Gastroesophageal sphincter (tissue), 4 donors: ENCODE measurements at regions not wholly inside any gene's neighbourhood (a gene's known extent, or its start where the extent isn't known, plus 50 kb on each side); places are given as distances from the start of the nearest gene placed in this dataset.
"Not testable (repeated sequence)": the region's sequence is repeated elsewhere in the genome, so short reads cannot be mapped to it uniquely, and the experiment has no call there.

Source experiments
- ATAC-seq: fragments of 150-250 bp; one replicate; pipeline ENCODE4 v1.9.1; 2016; ENCODE audit warnings: mild to moderate bottlenecking, moderate library complexity
- H3K27ac ChIP-seq, 4 donors: fragments of 200-600 bp; sonication (generic) in 3 of 4; 1 replicate in 3 of 4; 2 replicates in 1 of 4; pipeline ENCODE4 v1.5.1; 2016 to 2019
- H3K27me3 ChIP-seq: fragments of 200-600 bp; sonication (generic); one replicate; pipeline ENCODE4 v1.5.1; 2019
- H3K36me3 ChIP-seq, 2 donors: fragments of 200-600 bp; sonication (generic); one replicate each; pipeline ENCODE4 v1.5.1; 2019; ENCODE audit warnings: control low read depth in 1 of 2
- H3K4me1 ChIP-seq, 3 donors: fragments of 200-600 bp; sonication (generic); 1 replicate in 2 of 3; 2 replicates in 1 of 3; pipeline ENCODE4 v1.5.1; 2016 to 2019; ENCODE audit warnings: control low read depth in 2 of 3
- H3K4me3 ChIP-seq, 2 donors: fragments of 200-600 bp; sonication (generic); one replicate each; pipeline ENCODE4 v1.5.1; 2019; ENCODE audit warnings: mild to moderate bottlenecking in 1 of 2, moderate library complexity in 1 of 2
- H3K9me3 ChIP-seq, 3 donors: fragments of 200-600 bp; sonication (generic); one replicate each; pipeline ENCODE4 v1.5.1; 2017 to 2019; ENCODE audit warnings: control low read depth in 2 of 3
- CTCF ChIP-seq, 4 experiments: fragments of 200-600 bp in 2 of 4; fragments of 450-650 bp in 2 of 4; sonication (generic) in 1 of 4; IDR thresholded peaks; one replicate each; pipeline ENCODE4 v1.5.1; 2017 to 2019; ENCODE audit warnings: antibody characterized with exemption in 4 of 4, mild to moderate bottlenecking in 2 of 4, moderate library complexity in 2 of 4
- EP300 ChIP-seq: sonication (generic); formaldehyde crosslinking; IDR thresholded peaks from one replicate; pipeline ENCODE4 v1.6.1; 2017; ENCODE audit warnings: antibody characterized with exemption, mild to moderate bottlenecking
- POLR2A ChIP-seq, 2 donors: fragments of 450-650 bp; IDR thresholded peaks; one replicate each; pipeline ENCODE4 v1.6.1; 2017; ENCODE audit warnings: antibody characterized with exemption in 2 of 2, mild to moderate bottlenecking in 2 of 2, moderate library complexity in 1 of 2
- POLR2AphosphoS5 ChIP-seq: sonication (generic); formaldehyde crosslinking; IDR thresholded peaks from one replicate; pipeline ENCODE4 v1.6.1; 2017; ENCODE audit warnings: antibody characterized with exemption
- WGBS, 2 donors: methylation state at CpG; one replicate each; pipeline ENCODE4 v1.1.5; 2018; ENCODE audit warnings: low coverage in 1 of 2; 5-methylcytosine and 5-hydroxymethylcytosine counted together

- ATAC-seq = no peak
These were observed 68.9 kb upstream of the ARL8B start for GRCh38 chr3:5053021-5053831.

GRCh38 chr3:5054098-5054497 is 68.0 kb upstream of the ARL8B start:
- 78 to 100% methylated on average over 2 to 4 of the region's 4 CpGs for WGBS, 2 donors
- no peak for ATAC-seq

More at GRCh38 chr3:5053021-5053831, 68.9 kb upstream of the ARL8B start:
- peaks cover 0 to 13% (median 3%) of the 10 kb centered on the region in 3 donors for H3K4me1 ChIP-seq
- H3K27me3 ChIP-seq = no peaks in the 10 kb centered on the region
- H3K9me3 ChIP-seq = no peaks in the 10 kb centered on the region
- no peak overlapping the region for H3K27ac ChIP-seq
- H3K36me3 ChIP-seq = no peaks in the 10 kb centered on the region
- TF ChIP-seq EP300 = no peak
- no peak for TF ChIP-seq POLR2A (IDR thresholded peaks at IDR 0.05)
- TF ChIP-seq POLR2AphosphoS5 = peak; percentile 55
- TF ChIP-seq CTCF (IDR thresholded peaks at IDR 0.05) = no peak
- no peak overlapping the region for H3K4me3 ChIP-seq
- whole genome bisulfite sequencing, 2 donors = 47 to 57% methylated on average over 5 to 6 of the region's 7 CpGs

GRCh38 chr3:5054579-5054978 is 67.5 kb upstream of the ARL8B start:
- ATAC-seq, H3K27ac ChIP-seq, H3K36me3 ChIP-seq, H3K9me3 ChIP-seq, H3K4me3 ChIP-seq, H3K27me3 ChIP-seq: not testable (repeated sequence)
- 56 to 76% methylated on average over 5 to 6 of the region's 6 CpGs for WGBS, 2 donors
- peaks cover 0 to 15% (median 3%) of the 10 kb centered on the region in 3 donors for H3K4me1 ChIP-seq

More at GRCh38 chr3:5054098-5054497, 68.0 kb upstream of the ARL8B start:
- Histone ChIP-seq H3K27me3 (no peaks in the 10 kb centered on the region), H3K9me3 (no peaks in the 10 kb centered on the region), H3K4me1 (peaks cover 0 to 15% (median 3%) of the 10 kb centered on the region in 3 donors), H3K27ac (no peak overlapping the region), H3K4me3 (no peak overlapping the region), H3K36me3 (no peaks in the 10 kb centered on the region)
- TF ChIP-seq EP300 (no peak), POLR2AphosphoS5 (no peak), POLR2A (IDR thresholded peaks at IDR 0.05) (no peak), CTCF (IDR thresholded peaks at IDR 0.05) (no peak)

GRCh38 chr3:5055357-5056110 is 66.6 kb upstream of the ARL8B start:
- H3K27me3 ChIP-seq = no peaks in the 10 kb centered on the region
- no peaks in the 10 kb centered on the region for H3K9me3 ChIP-seq
- H3K36me3 ChIP-seq = no peaks in the 10 kb centered on the region
- peaks cover 0 to 15% (median 3%) of the 10 kb centered on the region in 3 donors for H3K4me1 ChIP-seq
- H3K4me3 ChIP-seq = no peak overlapping the region
- no peak for ATAC-seq
- TF ChIP-seq CTCF (IDR thresholded peaks at IDR 0.05) = no peak
- TF ChIP-seq EP300 = no peak
- TF ChIP-seq POLR2A (IDR thresholded peaks at IDR 0.05) = no peak
- TF ChIP-seq POLR2AphosphoS5 = no peak
- WGBS, 2 donors = 82 to 83% methylated on average over 3 to 5 of the region's 6 CpGs
- no peak overlapping the region for H3K27ac ChIP-seq

GRCh38 chr3:5056111-5056391 is 66.0 kb upstream of the ARL8B start:
- Histone ChIP-seq H3K4me3 (no peak overlapping the region), H3K9me3 (no peaks in the 10 kb centered on the region), H3K36me3 (no peaks in the 10 kb centered on the region), H3K27me3 (no peaks in the 10 kb centered on the region), H3K27ac (no peak overlapping the region), H3K4me1 (peaks cover 0 to 15% (median 3%) of the 10 kb centered on the region in 3 donors)
- TF ChIP-seq POLR2AphosphoS5 = peak; percentile 12
- no peak for TF ChIP-seq POLR2A (IDR thresholded peaks at IDR 0.05)
- 66 to 77% methylated on average over 3 of the region's 3 CpGs for WGBS, 2 donors
- no peak for ATAC-seq
